Umbilical cord (tissue), 1 donor: ENCODE measurements at regions not wholly inside any gene's neighbourhood (a gene's known extent, or its start where the extent isn't known, plus 50 kb on each side); places are given as distances from the start of the nearest gene placed in this dataset.
"Not testable (repeated sequence)": the region's sequence is repeated elsewhere in the genome, so short reads cannot be mapped to it uniquely, and the experiment has no call there.

Source experiments
- DNase-seq: peaks from one replicate; pipeline ENCODE4 v3.0.0-alpha.2; 2015; ENCODE audit warnings: low spot score

DNA sequence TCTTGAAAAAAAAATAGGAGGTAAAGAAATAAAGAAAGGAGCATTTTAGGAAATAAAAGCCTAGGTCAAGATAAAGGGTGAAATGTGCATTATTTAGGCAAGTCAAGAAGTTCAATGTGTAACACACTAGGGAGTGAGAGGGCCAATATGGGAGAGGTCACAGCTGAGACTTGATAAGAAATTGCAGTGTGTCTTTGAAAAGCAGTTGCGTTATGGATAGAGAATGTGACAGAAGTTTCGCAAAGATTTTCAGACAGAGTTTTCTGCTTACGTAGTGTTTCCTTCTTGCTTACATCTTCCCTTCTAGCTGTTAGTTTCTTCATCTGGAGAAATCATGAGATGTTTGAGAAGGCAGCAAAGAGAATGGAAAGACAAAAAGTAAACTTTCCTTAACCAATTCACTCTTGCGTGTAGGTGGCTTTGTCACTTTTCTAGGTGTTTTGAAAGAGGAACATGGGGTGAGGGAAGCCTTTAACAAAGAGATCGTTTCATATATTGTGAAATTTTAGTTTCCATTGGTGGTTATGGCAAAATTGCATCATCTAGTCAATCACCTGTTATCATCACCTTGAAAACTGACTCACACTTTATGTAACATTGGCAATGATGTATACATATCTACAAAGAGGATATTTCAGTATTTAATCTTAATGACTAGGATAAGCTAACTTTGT lies 975.5 kb downstream of the OLFM4 start:
- no peak for DNase-seq

- no peak for DNase-seq
Observed at GRCh38 chr13:54016542-54016941, 987.9 kb downstream of the OLFM4 start.

DNA sequence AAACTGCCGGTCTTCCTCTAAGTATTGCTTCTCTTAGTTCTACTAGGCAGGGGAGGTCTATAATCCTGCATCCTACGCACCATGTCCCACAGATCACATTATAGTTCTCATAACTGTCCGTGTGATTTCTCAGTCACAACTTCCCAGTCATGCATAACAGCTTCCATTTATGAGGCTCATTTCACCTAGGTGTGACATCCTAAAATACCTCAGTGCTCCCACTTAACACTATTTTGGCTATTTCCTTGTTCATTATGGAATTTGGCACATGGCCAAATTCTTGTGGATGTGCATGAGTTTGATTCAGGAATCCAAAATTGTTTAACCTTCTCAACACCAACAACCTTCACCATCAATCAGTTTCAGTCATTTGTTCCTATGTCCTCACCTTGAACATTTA lies 989.9 kb downstream of the OLFM4 start:
- no peak for DNase-seq

GRCh38 chr13:54029226-54029625 lies 1000.6 kb downstream of the OLFM4 start:
- peak; percentile 38 for DNase-seq

DNA sequence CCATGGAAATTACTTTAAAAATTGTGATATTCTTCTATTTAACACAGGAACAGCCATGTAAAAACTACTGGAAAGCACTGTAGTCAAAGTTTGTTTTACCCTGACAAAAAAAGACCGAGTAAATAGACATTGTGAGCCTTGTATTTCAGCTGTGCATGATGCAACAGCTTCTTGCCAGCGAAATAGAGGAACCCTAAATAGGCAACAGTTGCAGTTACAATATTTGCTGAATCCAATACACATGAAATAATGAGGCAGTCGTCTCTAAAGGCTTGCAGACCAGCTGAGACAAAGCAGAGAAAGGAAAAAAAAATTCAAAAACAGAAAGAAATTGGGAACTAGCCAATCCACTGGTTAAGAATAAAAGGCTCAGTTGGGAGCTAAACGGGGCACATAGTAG lies 1001.1 kb downstream of the OLFM4 start:
- DNase-seq: no peak

DNA sequence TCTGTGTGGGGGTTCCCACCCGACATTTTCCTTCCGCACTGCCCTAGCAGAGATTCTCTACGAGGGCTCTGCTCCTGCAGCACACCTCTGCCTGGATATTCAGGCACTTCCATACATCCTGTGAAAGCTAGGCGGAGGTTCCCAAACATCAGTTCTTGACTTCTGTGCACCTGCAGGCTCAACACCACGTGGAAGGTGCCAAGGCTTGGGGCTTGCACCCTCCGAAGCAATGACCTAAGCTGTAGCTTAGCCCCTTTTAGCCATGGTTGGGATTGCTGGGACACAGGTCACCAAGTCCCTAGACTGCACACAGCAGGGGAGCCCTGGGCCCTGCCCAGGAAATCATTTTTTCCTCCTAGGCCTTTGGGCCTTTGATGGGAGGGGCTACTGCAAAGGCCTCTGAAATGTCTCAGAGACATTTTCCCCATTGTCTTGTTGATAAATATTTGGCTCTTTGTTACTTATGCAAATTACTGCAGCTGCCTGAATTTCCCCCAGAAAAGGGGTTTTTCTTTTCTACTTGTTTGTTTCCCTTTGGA lies 1004.8 kb downstream of the OLFM4 start:
- DNase-seq: no peak

- no peak for DNase-seq
Observed at GRCh38 chr13:54034047-54034446, 1005.4 kb downstream of the OLFM4 start.

DNA sequence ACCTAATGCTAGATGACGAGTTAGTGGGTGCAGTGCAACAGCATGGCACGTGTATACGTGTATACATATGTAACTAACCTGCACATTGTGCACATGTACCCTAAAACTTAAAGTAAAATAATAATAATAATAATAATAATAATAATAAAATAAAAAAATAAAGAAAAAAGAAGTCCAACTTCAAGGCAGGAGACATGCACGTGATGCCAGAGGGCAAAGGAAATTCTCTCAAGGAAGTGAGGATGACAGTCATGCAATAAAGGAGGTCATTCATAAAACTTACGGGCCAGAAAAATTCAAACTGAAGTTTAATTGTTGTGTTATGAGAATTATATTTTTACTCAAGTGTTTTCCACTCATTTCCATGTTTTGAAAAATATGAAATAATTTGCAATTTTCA lies 1028.8 kb downstream of the OLFM4 start:
- not testable (repeated sequence) for DNase-seq

DNA sequence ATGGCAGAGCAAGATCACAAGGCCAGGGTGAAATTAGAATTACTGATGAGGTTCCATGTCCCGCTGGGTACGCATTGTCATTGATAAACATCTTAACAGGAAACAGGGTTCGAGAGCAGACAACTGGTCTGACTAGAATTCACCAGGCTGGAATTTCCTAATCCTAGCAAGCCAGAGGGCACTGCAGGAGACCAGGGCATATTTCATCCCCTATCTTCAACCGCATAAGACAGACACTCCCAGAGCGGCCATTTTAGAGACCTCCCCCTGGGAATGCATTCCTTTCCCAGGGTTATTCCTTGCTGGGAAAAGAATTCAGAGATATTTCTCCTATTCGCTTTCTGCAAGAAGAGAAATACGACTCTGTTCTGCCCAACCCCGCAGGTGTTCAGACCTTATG lies 1041.3 kb downstream of the OLFM4 start:
- DNase-seq: not testable (repeated sequence)

- DNase-seq: peak; percentile 13
Observed at GRCh38 chr13:54077569-54077968, 1049.0 kb downstream of the OLFM4 start.

DNA sequence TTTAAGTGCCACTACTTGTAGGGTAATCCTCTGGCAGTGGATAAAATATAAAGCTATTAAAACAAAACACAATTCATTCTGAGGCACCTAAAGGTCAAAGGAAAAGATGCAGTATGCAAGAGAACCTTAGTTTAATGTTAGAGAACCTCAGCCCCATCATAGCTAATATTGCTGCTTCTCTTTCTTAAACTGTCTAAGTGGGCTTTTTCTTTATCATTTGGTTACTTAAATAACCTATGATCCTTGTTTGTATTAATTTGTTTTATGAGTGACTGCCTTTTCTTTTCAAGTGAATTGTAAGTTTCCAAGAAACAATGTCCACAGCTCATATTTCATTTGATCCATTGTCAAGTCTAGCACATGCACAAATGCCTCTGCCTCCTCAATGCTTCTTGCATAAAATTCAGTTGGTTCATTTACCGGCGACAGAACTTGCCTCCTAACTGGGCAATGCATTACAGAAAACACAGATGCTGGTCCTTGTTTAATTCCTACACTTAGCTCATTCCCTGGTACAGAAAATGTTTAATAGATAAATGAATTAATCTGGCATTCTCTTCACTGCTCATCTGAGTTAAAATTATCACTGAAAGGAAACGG lies 1049.8 kb downstream of the OLFM4 start:
- no peak for DNase-seq

DNA sequence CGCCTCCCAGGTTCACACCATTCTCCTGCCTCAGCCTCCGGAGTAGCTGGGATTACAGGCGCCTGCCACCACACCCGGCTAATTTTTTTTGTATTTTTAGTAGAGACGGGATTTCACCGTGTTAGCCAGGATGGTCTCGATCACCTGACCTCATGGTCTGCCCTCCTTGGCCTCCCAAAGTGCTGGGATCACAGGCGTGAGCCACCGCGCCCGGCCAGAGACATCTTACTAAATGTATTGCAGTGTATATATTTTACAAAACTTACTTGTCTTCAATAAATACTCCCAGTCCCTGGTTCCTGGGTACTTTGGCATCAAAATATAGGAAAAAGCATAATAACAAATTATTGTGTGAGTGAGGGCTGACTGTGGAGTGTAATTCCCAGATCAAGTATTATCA lies 1053.7 kb downstream of the OLFM4 start:
- DNase-seq: not testable (repeated sequence)

GRCh38 chr13:54091884-54092283 lies 1063.3 kb downstream of the OLFM4 start:
- DNase-seq: no peak

DNA sequence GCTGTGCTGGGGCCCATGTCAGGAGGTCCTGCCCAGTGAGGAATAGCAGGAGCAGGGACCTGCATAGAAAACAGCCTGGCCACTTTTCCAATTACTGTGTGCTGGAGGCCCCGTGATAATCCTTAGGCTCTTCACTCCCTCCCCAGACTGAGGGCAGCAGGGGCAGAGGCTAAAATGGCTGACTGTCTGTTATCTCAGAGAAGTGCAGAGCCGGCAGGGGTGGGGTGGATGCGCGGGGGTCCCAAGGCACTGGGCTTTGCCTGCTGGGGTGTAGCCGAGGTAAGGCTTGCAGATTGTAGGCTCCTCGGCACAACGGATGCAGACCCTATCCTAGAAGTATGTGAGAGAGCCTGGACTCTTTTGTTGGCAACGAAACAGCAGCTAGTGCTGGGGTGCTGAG lies 1064.1 kb downstream of the OLFM4 start:
- no peak for DNase-seq

DNA sequence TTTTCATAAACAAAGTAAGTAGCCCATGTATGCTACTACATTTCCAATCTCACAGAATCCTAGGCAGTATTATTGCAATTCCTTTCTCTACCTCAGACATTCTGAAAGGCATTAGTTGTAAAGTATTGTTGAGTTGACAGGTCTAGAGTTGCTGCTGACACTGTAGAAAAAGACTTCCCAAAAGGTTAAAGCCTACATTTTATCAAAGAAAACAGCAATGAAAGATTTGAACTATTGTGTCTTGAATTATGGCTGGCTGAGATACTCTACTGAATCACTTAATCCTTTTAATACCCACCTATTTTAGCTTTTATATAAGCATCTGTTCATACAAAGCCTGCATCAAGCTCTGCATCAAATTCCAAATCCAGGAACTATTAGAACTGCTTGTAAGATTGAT lies 1082.0 kb downstream of the OLFM4 start:
- DNase-seq: no peak

- no peak for DNase-seq
Observed at GRCh38 chr13:54124700-54125099, 1096.1 kb downstream of the OLFM4 start.

GRCh38 chr13:54130931-54131330 lies 1102.3 kb downstream of the OLFM4 start:
- not testable (repeated sequence) for DNase-seq

GRCh38 chr13:54131433-54131832 lies 1102.8 kb downstream of the OLFM4 start:
- DNase-seq: not testable (repeated sequence)

DNA sequence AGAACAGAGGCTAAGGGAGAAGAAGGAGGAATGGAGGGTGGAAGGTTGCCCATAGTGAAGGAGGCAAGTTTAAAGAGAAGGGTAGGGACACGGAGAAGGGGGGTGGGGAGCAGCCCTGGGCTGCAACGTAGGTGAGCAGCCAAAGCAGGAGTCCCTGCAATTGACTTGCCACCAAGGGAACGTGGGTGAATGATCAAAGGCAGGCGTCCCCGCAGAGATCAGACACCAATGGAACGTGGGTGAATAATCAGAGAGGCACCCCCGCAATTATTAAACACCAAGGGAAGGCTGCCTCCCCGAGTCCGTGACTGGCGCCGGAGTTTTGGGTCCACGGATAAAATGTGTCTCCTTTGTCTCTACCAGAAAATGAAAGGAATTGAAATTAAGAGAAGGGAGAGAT lies 1103.5 kb downstream of the OLFM4 start:
- not testable (repeated sequence) for DNase-seq

DNA sequence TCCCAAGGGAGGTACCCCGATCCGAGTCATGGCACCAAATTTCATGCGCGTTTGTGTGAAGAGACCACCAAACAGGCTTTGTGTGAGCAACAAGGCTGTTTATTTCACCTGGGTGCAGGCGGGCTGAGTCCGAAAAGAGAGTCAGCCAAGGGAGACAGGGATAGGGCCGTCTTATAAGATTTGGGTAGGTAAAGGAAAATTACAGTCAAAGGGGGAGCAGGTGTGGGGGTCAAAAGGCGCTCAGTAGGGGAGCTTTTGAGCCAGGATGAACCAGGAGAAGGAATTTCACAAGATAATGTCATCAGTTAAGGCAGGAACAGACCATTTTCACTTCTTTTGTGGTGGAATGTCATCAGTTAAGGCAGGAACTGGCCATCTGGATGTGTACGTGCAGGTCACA lies 1104.1 kb downstream of the OLFM4 start:
- DNase-seq: not testable (repeated sequence)

GRCh38 chr13:54133746-54134145 lies 1105.1 kb downstream of the OLFM4 start:
- peak; percentile 74 for DNase-seq

GRCh38 chr13:54144828-54145227 lies 1116.2 kb downstream of the OLFM4 start:
- no peak for DNase-seq

DNA sequence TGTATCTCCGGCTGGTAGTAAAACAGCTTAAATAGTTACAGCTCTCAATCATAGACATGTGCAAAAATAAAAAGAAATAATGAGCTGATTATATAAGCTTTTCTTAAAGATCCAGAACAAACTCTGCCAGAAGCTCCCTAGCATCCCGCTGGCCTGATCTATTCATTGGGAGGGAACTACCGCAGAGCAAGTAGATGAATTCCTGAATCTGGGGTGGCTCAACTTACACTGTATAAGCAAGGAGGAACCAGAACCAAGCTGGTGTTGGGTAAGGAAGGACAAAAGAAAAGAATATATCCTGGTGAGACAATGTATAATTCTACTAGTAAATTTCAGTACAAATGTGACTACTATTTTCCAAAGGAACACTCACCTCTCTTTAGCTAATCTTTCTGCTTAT lies 1122.2 kb downstream of the OLFM4 start:
- DNase-seq: no peak
